ENCODE measurements at regions not wholly inside any gene's neighbourhood (a gene's known extent, or its start where the extent isn't known, plus 50 kb on each side); places are given as distances from the start of the nearest gene placed in this dataset.

DNA sequence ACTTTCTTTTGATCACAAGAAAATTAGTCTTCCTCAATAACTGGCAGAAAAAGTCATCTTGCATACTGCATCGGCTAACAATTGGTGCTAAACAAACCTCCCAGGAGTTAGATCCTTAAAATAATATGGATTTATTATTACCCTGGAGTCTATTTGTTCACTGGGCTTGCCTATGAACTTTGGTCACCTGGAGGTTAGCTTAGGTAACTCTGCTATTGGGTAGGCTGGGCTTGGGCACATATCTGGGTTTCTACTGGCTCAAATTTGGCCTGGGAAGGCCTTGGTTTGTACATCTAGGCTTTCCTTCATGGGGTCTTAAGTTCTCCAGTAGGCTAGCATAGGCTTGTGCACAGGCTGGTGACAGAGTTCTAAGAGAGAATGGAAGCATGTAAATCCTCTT is 279.9 kb downstream of the RASEF start:
- FAIRE-seq (no peak), DNase-seq (ENCODE audit: low read depth in 1 of 2, low spot score in 1 of 2) (no peak), ATAC-seq (no peak)
- ChIA-PET POLR2A (no interaction called here), CTCF (no interaction called here)
- Histone ChIP-seq H3K27ac (no peak overlapping the region), H3K4me2 (no peak overlapping the region), H3K4me3 (no peak overlapping the region), H3K4me1 (no peaks in the 10 kb centered on the region), H3K9me3 (0 out of 3 replicates have a peak, but pooled peaks cover 3% of the 10 kb centered on the region)
- TF ChIP-seq PHF8 (IDR thresholded peaks at IDR 0.05; ENCODE audit: borderline replicate concordance, low read depth): no peak
- TF ChIP-seq NPAS2 (CRISPR knock-in tag; IDR thresholded peaks at IDR 0.05; ENCODE audit: borderline replicate concordance): no peak
- TF ChIP-seq BHLHE40 (IDR thresholded peaks at IDR 0.05; ENCODE audit: low read depth, low read length): no peak
- no peak for TF ChIP-seq EHF (CRISPR knock-in tag; IDR thresholded peaks at IDR 0.05)
- no peak for TF ChIP-seq HOXB13 (CRISPR knock-in tag; IDR thresholded peaks at IDR 0.05; ENCODE audit: low read depth)
- no peak for TF ChIP-seq GATA3 (IDR thresholded peaks at IDR 0.05; ENCODE audit: borderline replicate concordance)
- TF ChIP-seq MAFK (IDR thresholded peaks at IDR 0.05; ENCODE audit: partially characterized antibody): no peak
- no peak for TF ChIP-seq TFCP2L1 (CRISPR knock-in tag; IDR thresholded peaks at IDR 0.05)
- TF ChIP-seq POLR2A (IDR thresholded peaks at IDR 0.05; ENCODE audit: low read length): no peak
- TF ChIP-seq SMC3 (IDR thresholded peaks at IDR 0.05): no peak
- TF ChIP-seq HOXB5 (CRISPR knock-in tag; IDR thresholded peaks at IDR 0.05): no peak
- TF ChIP-seq HDAC2 (IDR thresholded peaks at IDR 0.05): no peak
- TF ChIP-seq CHD2 (IDR thresholded peaks at IDR 0.05; ENCODE audit: low read length, partially characterized antibody): no peak
- no peak for TF ChIP-seq FOSB (CRISPR knock-in tag; IDR thresholded peaks at IDR 0.05)
- TF ChIP-seq RAD21 (conservative IDR thresholded peaks at IDR 0.05 in 1 of 2, IDR thresholded peaks at IDR 0.05 in 1 of 2): no peak
- TF ChIP-seq, protein P1, sequence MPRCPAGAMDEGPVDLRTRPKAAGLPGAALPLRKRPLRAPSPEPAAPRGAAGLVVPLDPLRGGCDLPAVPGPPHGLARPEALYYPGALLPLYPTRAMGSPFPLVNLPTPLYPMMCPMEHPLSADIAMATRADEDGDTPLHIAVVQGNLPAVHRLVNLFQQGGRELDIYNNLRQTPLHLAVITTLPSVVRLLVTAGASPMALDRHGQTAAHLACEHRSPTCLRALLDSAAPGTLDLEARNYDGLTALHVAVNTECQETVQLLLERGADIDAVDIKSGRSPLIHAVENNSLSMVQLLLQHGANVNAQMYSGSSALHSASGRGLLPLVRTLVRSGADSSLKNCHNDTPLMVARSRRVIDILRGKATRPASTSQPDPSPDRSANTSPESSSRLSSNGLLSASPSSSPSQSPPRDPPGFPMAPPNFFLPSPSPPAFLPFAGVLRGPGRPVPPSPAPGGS (IDR thresholded peaks at IDR 0.05): no peak
- TF ChIP-seq, protein P2, sequence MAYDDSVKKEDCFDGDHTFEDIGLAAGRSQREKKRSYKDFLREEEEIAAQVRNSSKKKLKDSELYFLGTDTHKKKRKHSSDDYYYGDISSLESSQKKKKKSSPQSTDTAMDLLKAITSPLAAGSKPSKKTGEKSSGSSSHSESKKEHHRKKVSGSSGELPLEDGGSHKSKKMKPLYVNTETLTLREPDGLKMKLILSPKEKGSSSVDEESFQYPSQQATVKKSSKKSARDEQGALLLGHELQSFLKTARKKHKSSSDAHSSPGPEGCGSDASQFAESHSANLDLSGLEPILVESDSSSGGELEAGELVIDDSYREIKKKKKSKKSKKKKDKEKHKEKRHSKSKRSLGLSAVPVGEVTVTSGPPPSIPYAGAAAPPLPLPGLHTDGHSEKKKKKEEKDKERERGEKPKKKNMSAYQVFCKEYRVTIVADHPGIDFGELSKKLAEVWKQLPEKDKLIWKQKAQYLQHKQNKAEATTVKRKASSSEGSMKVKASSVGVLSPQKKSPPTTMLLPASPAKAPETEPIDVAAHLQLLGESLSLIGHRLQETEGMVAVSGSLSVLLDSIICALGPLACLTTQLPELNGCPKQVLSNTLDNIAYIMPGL (CRISPR knock-in tag; IDR thresholded peaks at IDR 0.05; ENCODE audit: borderline replicate concordance): no peak
- no peak for TF ChIP-seq RNF2 (IDR thresholded peaks at IDR 0.05; ENCODE audit: borderline replicate concordance, low read depth)
- TF ChIP-seq, protein P3, sequence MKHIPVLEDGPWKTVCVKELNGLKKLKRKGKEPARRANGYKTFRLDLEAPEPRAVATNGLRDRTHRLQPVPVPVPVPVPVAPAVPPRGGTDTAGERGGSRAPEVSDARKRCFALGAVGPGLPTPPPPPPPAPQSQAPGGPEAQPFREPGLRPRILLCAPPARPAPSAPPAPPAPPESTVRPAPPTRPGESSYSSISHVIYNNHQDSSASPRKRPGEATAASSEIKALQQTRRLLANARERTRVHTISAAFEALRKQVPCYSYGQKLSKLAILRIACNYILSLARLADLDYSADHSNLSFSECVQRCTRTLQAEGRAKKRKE (CRISPR knock-in tag; IDR thresholded peaks at IDR 0.05; ENCODE audit: low read depth): no peak
- 10% methylated on average over 1 of the region's 1 CpG for WGBS (ENCODE audit: missing lambda C conversion rate)

DNA sequence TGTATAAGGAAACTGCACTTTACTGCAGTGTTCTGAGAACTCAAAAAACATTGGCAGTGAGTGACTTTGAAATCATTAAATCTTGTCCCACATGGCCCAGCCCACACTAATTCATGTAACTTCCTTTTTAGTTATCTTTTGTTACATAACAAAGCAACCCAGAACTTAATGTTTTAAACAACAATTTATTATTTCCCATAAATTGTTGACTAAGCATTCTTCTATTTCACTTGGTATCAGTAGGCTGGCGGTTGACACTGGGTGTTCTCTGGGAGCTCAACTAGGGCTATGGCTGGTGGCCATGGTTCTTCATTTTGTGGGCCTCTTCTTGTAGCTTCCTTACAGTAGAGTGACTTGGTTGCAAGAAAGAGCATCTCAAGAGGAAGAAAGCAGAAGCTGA is 278.4 kb downstream of the RASEF start:
- FAIRE-seq (no peak), DNase-seq (ENCODE audit: low read depth in 1 of 2, low spot score in 1 of 2) (no peak), ATAC-seq (no peak)
- Histone ChIP-seq H3K9me3 (0 out of 3 replicates have a peak, but pooled peaks cover 3% of the 10 kb centered on the region), H3K4me3 (no peak overlapping the region), H3K4me1 (no peaks in the 10 kb centered on the region), H3K27ac (no peak overlapping the region), H3K4me2 (no peak overlapping the region)
- WGBS (ENCODE audit: missing lambda C conversion rate): 74% methylated on average over 1 of the region's 1 CpG
- peak; percentile 73 for TF ChIP-seq MAFK (IDR thresholded peaks at IDR 0.05; ENCODE audit: partially characterized antibody)
- TF ChIP-seq, protein P4, sequence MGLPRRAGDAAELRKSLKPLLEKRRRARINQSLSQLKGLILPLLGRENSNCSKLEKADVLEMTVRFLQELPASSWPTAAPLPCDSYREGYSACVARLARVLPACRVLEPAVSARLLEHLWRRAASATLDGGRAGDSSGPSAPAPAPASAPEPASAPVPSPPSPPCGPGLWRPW (IDR thresholded peaks at IDR 0.05): no peak
- POLR2A ChIA-PET: no interaction called here
- CTCF ChIA-PET: no interaction called here

DNA sequence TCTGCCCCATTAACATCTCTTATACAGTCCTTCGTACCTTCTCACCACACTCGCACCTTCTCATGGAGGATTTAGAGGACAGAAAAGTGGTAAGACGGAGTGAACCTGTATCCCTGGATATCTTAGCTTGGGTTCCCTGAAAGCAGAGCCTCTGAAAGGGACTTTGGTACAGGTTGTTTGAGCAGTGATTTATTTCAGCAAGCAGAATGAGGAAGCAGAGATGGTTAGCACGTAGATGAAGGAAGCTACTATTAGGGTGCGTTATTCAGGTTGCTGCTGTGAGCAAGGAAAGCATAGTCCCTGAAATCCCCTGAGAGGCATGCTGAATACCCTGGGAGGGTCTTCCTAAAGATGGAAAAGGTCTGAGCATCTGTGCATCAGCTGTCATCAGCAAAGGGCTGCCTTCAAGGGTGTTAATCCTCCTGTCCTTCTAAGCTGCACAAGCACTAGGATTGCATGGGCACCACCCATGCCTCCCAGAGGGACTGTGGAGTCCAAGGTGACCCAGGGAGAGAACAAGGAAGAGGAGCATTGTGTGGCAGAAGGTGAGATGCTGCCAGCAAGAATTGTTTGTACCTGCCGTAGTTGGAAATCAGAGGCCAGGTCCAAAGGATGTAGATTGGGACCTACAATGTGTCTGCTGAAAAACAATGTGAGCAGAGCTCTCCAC is 273.7 kb downstream of the RASEF start:
- ATAC-seq (no peak), FAIRE-seq (no peak), DNase-seq (ENCODE audit: low read depth in 1 of 2, low spot score in 1 of 2) (no peak)
- H3K4me1 ChIP-seq: no peaks in the 10 kb centered on the region
- H3K9me3 ChIP-seq: no peaks in the 10 kb centered on the region
- ChIA-PET POLR2A (no interaction called here), CTCF (interaction anchor here (1.6 kb wide), 1 partner anchor 11 kb away, joined by 3 read pairs; no protein-coding TSS in a partner anchor)
- H3K4me3 ChIP-seq: no peak overlapping the region
- 60% methylated on average over 6 of the region's 6 CpGs for WGBS (ENCODE audit: missing lambda C conversion rate)
- H3K4me2 ChIP-seq: no peak overlapping the region
- TF ChIP-seq TFCP2L1 (CRISPR knock-in tag; IDR thresholded peaks at IDR 0.05) (no peak), NFE2L2 (conservative IDR thresholded peaks at IDR 0.05; ENCODE audit: low read length) (no peak), HOXB5 (CRISPR knock-in tag; IDR thresholded peaks at IDR 0.05) (no peak), KDM1A (IDR thresholded peaks at IDR 0.05; ENCODE audit: low read depth) (no peak), NR3C1 (IDR thresholded peaks at IDR 0.05) (no peak), HEYL (CRISPR knock-in tag; IDR thresholded peaks at IDR 0.05) (no peak), KDM5A (IDR thresholded peaks at IDR 0.05) (no peak), FOSL2 (IDR thresholded peaks at IDR 0.05) (no peak), FOSL2 (CRISPR knock-in tag; IDR thresholded peaks at IDR 0.05) (no peak), PHF8 (IDR thresholded peaks at IDR 0.05; ENCODE audit: borderline replicate concordance, low read depth) (no peak), RARB (CRISPR knock-in tag; IDR thresholded peaks at IDR 0.05) (no peak)
- TF ChIP-seq, protein P2 (CRISPR knock-in tag; IDR thresholded peaks at IDR 0.05; ENCODE audit: borderline replicate concordance): no peak
- TF ChIP-seq, protein P5, sequence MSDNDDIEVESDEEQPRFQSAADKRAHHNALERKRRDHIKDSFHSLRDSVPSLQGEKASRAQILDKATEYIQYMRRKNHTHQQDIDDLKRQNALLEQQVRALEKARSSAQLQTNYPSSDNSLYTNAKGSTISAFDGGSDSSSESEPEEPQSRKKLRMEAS (IDR thresholded peaks at IDR 0.05): no peak
- H3K27ac ChIP-seq: no peak overlapping the region

Measured in A549 (cell line).